Neutrophil (primary cell): ENCODE measurements at regions not wholly inside any gene's neighbourhood (a gene's known extent, or its start where the extent isn't known, plus 50 kb on each side); places are given as distances from the start of the nearest gene placed in this dataset.
"Not testable (repeated sequence)": the region's sequence is repeated elsewhere in the genome, so short reads cannot be mapped to it uniquely, and the experiment has no call there.

Source experiments
- H3K27ac ChIP-seq: fragments of 200-600 bp; sonication (generic); 2 replicates; pipeline ENCODE4 v1.5.1; 2016; ENCODE audit warnings: mild to moderate bottlenecking, moderate library complexity
- H3K27me3 ChIP-seq: fragments of 200-600 bp; sonication (generic); 2 replicates; pipeline ENCODE4 v1.6.0; 2016; ENCODE audit warnings: mild to moderate bottlenecking
- H3K36me3 ChIP-seq: fragments of 200-600 bp; sonication (generic); 2 replicates; pipeline ENCODE4 v1.5.1; 2017
- H3K4me1 ChIP-seq, 2 experiments: fragments of 200-600 bp in 1 of 2; sonication (generic) in 1 of 2; 1 replicate in 1 of 2; 2 replicates in 1 of 2; pipeline versions ENCODE4 v1.5.1 to v1.6.1; 2013 to 2016; ENCODE audit warnings: low read depth in 1 of 2, low read length in 1 of 2, mild to moderate bottlenecking in 1 of 2, moderate library complexity in 1 of 2; ENCODE audit not compliant: control insufficient read depth in 1 of 2, insufficient read depth in 1 of 2
- H3K4me3 ChIP-seq, 2 experiments: fragments of 200-600 bp in 1 of 2; sonication (generic) in 1 of 2; 1 replicate in 1 of 2; 2 replicates in 1 of 2; pipeline ENCODE4 v1.5.1; 2013 to 2016; ENCODE audit warnings: low read depth in 1 of 2, low read length in 1 of 2, mild to moderate bottlenecking in 1 of 2, moderate library complexity in 1 of 2
- H3K9me3 ChIP-seq: fragments of 200-600 bp; sonication (generic); 2 replicates; pipeline ENCODE4 v1.5.1; 2016
- CTCF ChIP-seq: fragments of 200-600 bp; sonication (generic); IDR thresholded peaks from 2 replicates; pipeline ENCODE4 v1.5.1; 2016; ENCODE audit warnings: antibody characterized with exemption

GRCh38 chr21:9068622-9069021, 1452.8 kb upstream of the TPTE start:
- not testable (repeated sequence) for H3K27me3 ChIP-seq, H3K36me3 ChIP-seq, H3K27ac ChIP-seq, H3K4me3 ChIP-seq, H3K4me1 ChIP-seq, H3K9me3 ChIP-seq

DNA sequence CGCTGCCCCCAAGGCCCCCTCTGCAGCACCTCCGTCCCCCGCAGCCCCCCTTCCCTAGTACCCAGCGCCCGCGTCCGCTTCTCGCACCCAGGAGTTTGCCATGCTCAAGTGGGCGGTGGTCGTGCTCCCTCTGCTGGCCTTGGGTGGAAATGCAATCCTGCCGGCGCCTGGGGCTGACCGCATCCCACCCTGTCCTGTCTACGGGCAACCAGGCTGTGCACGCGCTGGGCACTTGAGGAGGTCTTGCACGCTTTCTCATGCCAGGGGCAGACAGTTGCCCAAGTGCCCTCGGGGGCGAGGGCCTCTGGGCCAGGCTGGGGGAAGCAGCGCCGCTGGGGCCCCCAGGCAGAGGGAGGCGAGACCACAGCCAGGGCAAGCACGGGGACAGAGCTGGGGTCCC, 1450.7 kb upstream of the TPTE start:
- H3K36me3 ChIP-seq, H3K27ac ChIP-seq, H3K27me3 ChIP-seq, H3K9me3 ChIP-seq, H3K4me1 ChIP-seq, H3K4me3 ChIP-seq: not testable (repeated sequence)
- TF ChIP-seq CTCF, result peak; percentile 41

- not testable (repeated sequence) for H3K36me3 ChIP-seq, H3K4me1 ChIP-seq, H3K27ac ChIP-seq, H3K9me3 ChIP-seq, H3K4me3 ChIP-seq, H3K27me3 ChIP-seq
Measured at GRCh38 chr21:9073010-9073409, 1448.4 kb upstream of the TPTE start.

DNA sequence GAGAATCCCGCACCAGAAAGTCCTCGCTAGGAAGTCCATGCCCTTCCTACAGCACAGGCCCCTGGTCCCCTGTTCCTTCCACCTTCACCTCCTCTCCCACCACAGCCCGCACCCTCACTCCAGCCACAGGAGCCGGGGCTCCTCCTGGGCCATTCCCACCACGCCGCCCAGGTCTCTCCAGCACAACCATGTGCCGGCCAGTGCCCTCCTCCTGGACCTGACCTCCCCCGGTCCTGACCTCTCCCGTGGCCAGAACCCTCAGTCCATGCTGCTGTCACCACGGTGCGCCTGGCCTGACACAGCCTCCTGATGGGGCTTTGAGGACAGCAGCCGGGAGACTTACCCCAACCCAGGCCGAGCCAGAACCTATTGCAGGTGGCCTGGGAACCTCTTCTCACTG, 1446.6 kb upstream of the TPTE start:
- H3K36me3 ChIP-seq, H3K27ac ChIP-seq, H3K4me3 ChIP-seq, H3K4me1 ChIP-seq, H3K9me3 ChIP-seq, H3K27me3 ChIP-seq: not testable (repeated sequence)

GRCh38 chr21:9083091-9083826, 1438.1 kb upstream of the TPTE start:
- not testable (repeated sequence) for H3K27ac ChIP-seq, H3K27me3 ChIP-seq, H3K9me3 ChIP-seq, H3K4me1 ChIP-seq, H3K4me3 ChIP-seq, H3K36me3 ChIP-seq

DNA sequence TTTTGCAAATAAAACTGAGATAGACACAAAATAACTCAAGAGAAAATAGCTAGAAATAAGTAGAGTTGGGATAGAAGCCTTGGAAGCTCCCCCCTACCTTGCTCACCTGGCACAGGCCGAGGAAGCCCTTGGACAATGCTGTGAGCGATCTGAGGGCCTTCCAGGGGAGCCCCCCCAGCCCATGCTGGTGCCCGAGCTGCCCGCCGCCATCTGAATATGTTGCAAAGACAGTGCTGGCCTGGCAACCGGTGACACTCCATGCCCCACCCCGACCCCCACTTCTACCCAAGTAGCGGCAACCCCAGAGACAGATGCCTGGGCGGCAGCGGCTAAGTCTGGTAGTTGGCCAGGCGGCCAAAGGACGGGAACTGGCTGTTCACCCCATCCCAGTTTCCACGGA, 1435.1 kb upstream of the TPTE start:
- not testable (repeated sequence) for H3K27ac ChIP-seq, H3K4me1 ChIP-seq, H3K4me3 ChIP-seq, H3K9me3 ChIP-seq, H3K36me3 ChIP-seq, H3K27me3 ChIP-seq

DNA sequence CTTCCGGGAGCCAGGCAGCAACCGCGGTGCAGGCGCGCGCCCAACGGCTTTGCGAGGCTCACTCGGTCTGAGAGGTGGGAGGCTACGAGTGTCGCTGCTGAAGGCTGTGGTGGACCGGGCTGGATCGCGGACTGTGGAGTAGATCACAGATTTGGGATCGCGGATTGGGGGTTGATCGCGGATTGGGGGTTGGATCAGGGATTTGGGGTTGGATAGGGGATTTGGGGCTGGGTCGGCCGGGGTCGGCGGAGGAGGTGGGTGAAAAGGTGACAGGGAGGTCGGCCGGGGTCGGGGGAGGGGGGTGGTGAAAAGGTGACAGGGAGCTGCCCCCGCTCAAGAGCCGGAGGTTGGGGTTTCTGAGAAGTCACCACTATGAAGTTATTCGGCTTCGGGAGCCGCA, 1433.6 kb upstream of the TPTE start:
- not testable (repeated sequence) for H3K4me3 ChIP-seq, H3K36me3 ChIP-seq, H3K27me3 ChIP-seq, H3K9me3 ChIP-seq, H3K4me1 ChIP-seq, H3K27ac ChIP-seq

DNA sequence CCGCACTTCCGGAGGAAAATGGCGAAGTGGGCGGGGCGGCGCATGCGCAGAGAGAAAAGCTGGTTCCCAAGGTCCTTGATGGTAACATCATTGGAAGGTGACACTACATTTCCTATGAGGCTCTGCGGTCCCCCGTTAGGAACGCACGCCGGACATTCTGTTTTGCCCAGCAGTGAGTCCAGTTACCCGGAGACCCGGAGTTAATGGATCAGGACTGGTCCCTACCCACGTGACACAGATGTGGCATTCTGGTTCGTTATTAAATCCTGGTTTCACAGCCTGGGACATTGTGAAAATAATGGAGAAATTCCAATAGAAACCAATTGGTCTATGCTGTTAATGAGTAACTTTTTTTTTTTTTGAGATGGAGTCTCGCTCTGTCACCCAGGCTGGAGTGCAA, 1391.6 kb upstream of the TPTE start:
- not testable (repeated sequence) for H3K27me3 ChIP-seq, H3K4me3 ChIP-seq, H3K9me3 ChIP-seq, H3K27ac ChIP-seq, H3K4me1 ChIP-seq, H3K36me3 ChIP-seq

- not testable (repeated sequence) for H3K36me3 ChIP-seq, H3K27me3 ChIP-seq, H3K4me3 ChIP-seq, H3K4me1 ChIP-seq, H3K27ac ChIP-seq, H3K9me3 ChIP-seq
Measured at GRCh38 chr21:9130817-9131216, 1390.6 kb upstream of the TPTE start.
